ENCODE measurements at regions not wholly inside any gene's neighbourhood (a gene's known extent, or its start where the extent isn't known, plus 50 kb on each side); places are given as distances from the start of the nearest gene placed in this dataset.

- Histone ChIP-seq H3K9me2 (ENCODE audit: insufficient read depth) (no peaks in the 10 kb centered on the region), H3K4me2 (ENCODE audit: low read length) (no peak overlapping the region), H3K79me2 (ENCODE audit: insufficient read depth, low read length) (no peaks in the 10 kb centered on the region), H3K9ac (ENCODE audit: low read length) (no peak overlapping the region), H4K20me1 (ENCODE audit: insufficient read depth) (no peaks in the 10 kb centered on the region), H2AFZ (ENCODE audit: low read depth, low read length, poor library complexity, severe bottlenecking) (no peak overlapping the region), H3K4me3 (replicated peaks in 1 of 2; ENCODE audit: low read depth in 1 of 2, low read length in 2 of 2) (no peak overlapping the region), H3K27me3 (ENCODE audit: insufficient read depth, low read length) (no peaks in the 10 kb centered on the region), H3K9me3 (ENCODE audit: control insufficient read depth in 1 of 2, insufficient read depth in 1 of 2, low read depth in 1 of 2, low read length in 2 of 2) (no peaks in the 10 kb centered on the region), H3K4me1 (ENCODE audit: control insufficient read depth in 1 of 2, insufficient read depth in 2 of 2, low read length in 2 of 2) (no peaks in the 10 kb centered on the region), H3K36me3 (ENCODE audit: control insufficient read depth in 1 of 2, insufficient read depth in 2 of 2, low read length in 2 of 2) (no peaks in the 10 kb centered on the region), H3K27ac (ENCODE audit: low read depth, low read length) (no peak overlapping the region)
- no peak for DNase-seq (ENCODE audit: low read depth, low spot score)
- no TSS peak for BruUV-seq (replicated peaks)
- intact Hi-C loops (cut with micrococcal nuclease): no loop called here
- TF ChIP-seq SIN3A (IDR thresholded peaks at IDR 0.05; ENCODE audit: low read depth): no peak
- no peak for TF ChIP-seq RAD21 (IDR thresholded peaks at IDR 0.05; ENCODE audit: low read depth)
- no peak for TF ChIP-seq POLR2A (IDR thresholded peaks at IDR 0.05; ENCODE audit: borderline replicate concordance, extremely low read depth, insufficient read depth, insufficient read length)
- no peak for TF ChIP-seq FOSL1 (IDR thresholded peaks at IDR 0.05; ENCODE audit: low read depth)
- no peak for TF ChIP-seq CBX3 (IDR thresholded peaks at IDR 0.05; ENCODE audit: low read depth)
- TF ChIP-seq POLR2AphosphoS5 (IDR thresholded peaks at IDR 0.05; ENCODE audit: low read depth, low read length): no peak
- no peak for TF ChIP-seq MAX (IDR thresholded peaks at IDR 0.05)
- TF ChIP-seq ELF1 (IDR thresholded peaks at IDR 0.05; ENCODE audit: borderline replicate concordance, low read depth): no peak
- no peak for TF ChIP-seq ZNF274 (IDR thresholded peaks at IDR 0.05; ENCODE audit: low read depth, low read length)
- no peak for TF ChIP-seq EGR1 (IDR thresholded peaks at IDR 0.05; ENCODE audit: low read depth)
- TF ChIP-seq EZH2phosphoT487 (IDR thresholded peaks at IDR 0.05; ENCODE audit: borderline replicate concordance): no peak
- TF ChIP-seq REST (IDR thresholded peaks at IDR 0.05; ENCODE audit: low read depth): no peak
- no peak for TF ChIP-seq SP1 (IDR thresholded peaks at IDR 0.05; ENCODE audit: low read depth)
- TF ChIP-seq ATF3 (IDR thresholded peaks at IDR 0.05): no peak
- no peak for TF ChIP-seq TCF7L2 (IDR thresholded peaks at IDR 0.05; ENCODE audit: borderline replicate concordance, extremely low read depth, insufficient read depth, insufficient read length)
- no peak for TF ChIP-seq SRF (IDR thresholded peaks at IDR 0.05; ENCODE audit: low read depth)
- TF ChIP-seq ZBTB33 (IDR thresholded peaks at IDR 0.05; ENCODE audit: extremely low read depth, insufficient replicate concordance, low read length): no peak
- no peak for TF ChIP-seq YY1 (IDR thresholded peaks at IDR 0.05; ENCODE audit: extremely low read depth, insufficient replicate concordance, low read depth, low read length)
- TF ChIP-seq CTCF (IDR thresholded peaks at IDR 0.05 in 2 of 3, conservative IDR thresholded peaks at IDR 0.05 in 1 of 3; ENCODE audit: borderline replicate concordance in 1 of 3, insufficient read depth in 1 of 3, low read depth in 2 of 3, low read length in 2 of 3): no peak
- no peak for TF ChIP-seq JUND (IDR thresholded peaks at IDR 0.05)
- ChIA-PET CTCF (no interaction called here), RAD21 (ENCODE audit: low non-redundant PET in 1 of 2, low total read pairs in 2 of 2, uncharacterized antibody in 2 of 2, unreplicated experiment in 2 of 2) (no interaction called here), POLR2A (no interaction called here)
- ATAC-seq: no peak
These were observed 123.5 kb upstream of the BMPER start for GRCh38 chr7:33781796-33782195.

Measured in HCT116 (cell line).